Small intestine (tissue), 7 donors: ENCODE measurements at regions not wholly inside any gene's neighbourhood (a gene's known extent, or its start where the extent isn't known, plus 50 kb on each side); places are given as distances from the start of the nearest gene placed in this dataset.

Experiments
- DNase-seq, 2 donors: peaks; one replicate each; pipeline versions ENCODE4 v3.0.0 to v3.0.0-alpha.2; 2013
- FAIRE-seq: peaks from 2 replicates; lab custom pipeline; 2012; peaks lifted over from hg19 to GRCh38; lab: Jason Lieb, UNC
- H3K27ac ChIP-seq, 3 donors: one replicate each; pipeline ENCODE4 v1.5.1; 2013; ENCODE audit warnings: low read length in 2 of 3, mild to moderate bottlenecking in 2 of 3, control low read depth in 1 of 3, inconsistent platforms in 1 of 3, low read depth in 1 of 3, moderate library complexity in 1 of 3
- H3K27me3 ChIP-seq, 3 donors: one replicate each; pipeline ENCODE4 v1.6.1; 2013; ENCODE audit warnings: low read length in 3 of 3, inconsistent platforms in 1 of 3; ENCODE audit not compliant: control insufficient read depth in 3 of 3, insufficient read depth in 3 of 3
- H3K36me3 ChIP-seq, 3 donors: one replicate each; pipeline ENCODE4 v1.6.1; 2013; ENCODE audit warnings: low read length in 3 of 3, inconsistent platforms in 1 of 3, low read depth in 1 of 3, mild to moderate bottlenecking in 1 of 3, moderate library complexity in 1 of 3; ENCODE audit not compliant: control insufficient read depth in 3 of 3, insufficient read depth in 2 of 3
- H3K4me1 ChIP-seq, 3 donors: one replicate each; pipeline ENCODE4 v1.6.1; 2013; ENCODE audit warnings: low read length in 2 of 3, inconsistent platforms in 1 of 3, low read depth in 1 of 3, mild to moderate bottlenecking in 1 of 3, moderate library complexity in 1 of 3; ENCODE audit not compliant: control insufficient read depth in 3 of 3, insufficient read depth in 2 of 3
- H3K4me3 ChIP-seq, 3 donors: one replicate each; pipeline ENCODE4 v1.5.1; 2013; ENCODE audit warnings: low read length in 3 of 3, control low read depth in 1 of 3, inconsistent platforms in 1 of 3, low read depth in 1 of 3, mild to moderate bottlenecking in 1 of 3, moderate library complexity in 1 of 3
- H3K9me3 ChIP-seq, 2 donors: one replicate each; pipeline ENCODE4 v1.6.1; 2013; ENCODE audit warnings: low read depth in 1 of 2, low read length in 1 of 2; ENCODE audit not compliant: control insufficient read depth in 2 of 2, insufficient read depth in 1 of 2
- WGBS, 3 donors: extraction: QIAGEN DNeasy Blood & Tissue Kit; methylation state at CpG; one replicate each; pipeline ENCODE4 v1.1.7; 2013; 5-methylcytosine and 5-hydroxymethylcytosine counted together
- donor health status: healthy with polysubstance abuse.
- donor health status: control.
- donor health status: control.
- donor health status: Bipolar disorder and iron deficiency.
- donor health status: healthy.

GRCh38 chr9:113659740-113660139 is 196.2 kb downstream of the RGS3 start:
- no peak for DNase-seq
- H3K9me3 ChIP-seq: no peaks in the 10 kb centered on the region
- H3K36me3 ChIP-seq: no peaks in the 10 kb centered on the region
- peaks cover 0 to 4% (median 0%) of the 10 kb centered on the region in 3 donors for H3K4me1 ChIP-seq
- no peak for FAIRE-seq
- no peak overlapping the region for H3K4me3 ChIP-seq
- 53 to 77% (median 61%) methylated on average over 3 of the region's 3 CpGs for WGBS, 3 donors
- H3K27me3 ChIP-seq: peaks cover 0 to 24% (median 0%) of the 10 kb centered on the region in 3 donors
- H3K27ac ChIP-seq: no peak overlapping the region

- Histone ChIP-seq H3K4me3 (no peak overlapping the region), H3K27ac (no peak overlapping the region), H3K36me3 (no peaks in the 10 kb centered on the region), H3K9me3 (no peaks in the 10 kb centered on the region), H3K4me1 (peaks cover 0 to 1% (median 0%) of the 10 kb centered on the region in 3 donors), H3K27me3 (peaks cover 0 to 26% (median 0%) of the 10 kb centered on the region in 3 donors)
- FAIRE-seq (no peak), DNase-seq (no peak)
- 53 to 68% (median 66%) methylated on average over 9 of the region's 9 CpGs for WGBS, 3 donors
These were observed 196.7 kb downstream of the RGS3 start for GRCh38 chr9:113660196-113660595.

- no peak overlapping the region for H3K27ac ChIP-seq
- DNase-seq (no peak), FAIRE-seq (no peak)
- 80 to 89% (median 85%) methylated on average over 7 of the region's 7 CpGs for WGBS, 3 donors
- no peaks in the 10 kb centered on the region for H3K4me1 ChIP-seq
- H3K27me3 ChIP-seq: peaks cover 0 to 26% (median 0%) of the 10 kb centered on the region in 3 donors
- no peaks in the 10 kb centered on the region for H3K9me3 ChIP-seq
- no peaks in the 10 kb centered on the region for H3K36me3 ChIP-seq
- no peak overlapping the region for H3K4me3 ChIP-seq
These were observed 197.5 kb downstream of the RGS3 start for GRCh38 chr9:113661074-113661473.

DNA sequence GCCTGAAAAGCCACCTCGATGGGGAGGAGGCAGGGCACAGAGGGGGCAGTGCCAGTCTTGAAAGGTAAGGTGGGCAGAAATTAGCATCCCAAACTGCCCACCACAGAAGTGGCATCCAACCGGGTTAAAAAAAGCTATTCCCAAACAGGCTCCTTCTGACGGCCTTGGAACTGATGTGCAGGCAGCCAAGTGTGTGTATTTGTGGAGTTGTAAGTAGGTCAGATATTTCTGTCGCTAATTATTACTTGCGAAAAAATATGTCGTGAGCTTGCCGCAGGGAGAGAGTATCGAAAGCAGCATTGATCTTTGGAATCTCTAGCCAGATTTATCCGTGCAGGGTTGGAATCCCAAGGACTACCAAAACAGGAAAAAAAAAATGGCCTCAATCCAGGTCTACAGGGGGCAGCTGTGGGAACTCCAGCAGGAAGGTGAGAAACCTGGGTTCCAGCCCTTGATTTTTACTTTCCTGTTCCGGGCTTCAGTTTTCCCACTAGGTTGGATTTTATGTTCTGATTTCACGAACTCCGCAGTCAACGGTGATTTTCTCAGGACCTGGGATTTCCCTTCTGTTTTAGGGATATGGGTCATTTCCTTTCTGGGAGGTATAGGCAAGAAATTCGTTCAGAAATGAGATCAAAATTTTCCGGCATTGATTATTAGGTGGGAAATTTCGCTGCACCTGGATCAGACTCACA is 200.8 kb downstream of the RGS3 start:
- H3K36me3 ChIP-seq: no peaks in the 10 kb centered on the region
- DNase-seq (no peak), FAIRE-seq (no peak)
- H3K4me3 ChIP-seq: no peak overlapping the region
- no peaks in the 10 kb centered on the region for H3K4me1 ChIP-seq
- H3K27me3 ChIP-seq: peaks cover 0 to 26% (median 0%) of the 10 kb centered on the region in 3 donors
- no peaks in the 10 kb centered on the region for H3K9me3 ChIP-seq
- WGBS, 3 donors: 78 to 86% (median 82%) methylated on average over 16 of the region's 16 CpGs
- no peak overlapping the region for H3K27ac ChIP-seq

- Histone ChIP-seq H3K27ac (no peak overlapping the region), H3K4me3 (no peak overlapping the region), H3K36me3 (no peaks in the 10 kb centered on the region), H3K9me3 (no peaks in the 10 kb centered on the region), H3K4me1 (no peaks in the 10 kb centered on the region), H3K27me3 (peaks cover 0 to 19% (median 0%) of the 10 kb centered on the region in 3 donors)
- no peak for DNase-seq
- FAIRE-seq: no peak
- WGBS, 3 donors: 87 to 94% (median 90%) methylated on average over 1 of the region's 1 CpG
These were observed 201.5 kb downstream of the RGS3 start for GRCh38 chr9:113665064-113665463.

DNA sequence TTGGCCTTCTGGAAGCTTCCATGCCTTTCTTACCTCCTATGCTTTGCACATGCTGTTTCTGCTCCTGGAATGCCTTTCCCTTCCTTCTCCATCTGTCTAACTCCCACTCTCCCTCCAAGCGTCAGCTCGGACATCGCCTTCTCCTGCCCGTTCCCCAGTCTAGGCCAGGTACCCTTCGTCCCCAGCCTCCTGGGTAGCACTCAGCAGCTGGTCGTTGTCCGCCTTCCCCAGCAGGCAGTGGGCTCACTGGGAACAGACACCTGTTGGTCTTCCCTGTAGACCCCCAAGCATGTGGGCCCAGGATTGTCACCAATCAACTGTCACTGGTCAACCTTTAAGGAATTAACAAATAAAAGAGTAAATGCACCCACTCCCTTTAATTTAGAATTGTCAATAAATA is 202.2 kb downstream of the RGS3 start:
- Histone ChIP-seq H3K36me3 (no peaks in the 10 kb centered on the region), H3K9me3 (no peaks in the 10 kb centered on the region), H3K4me3 (no peak overlapping the region), H3K27me3 (peaks cover 0 to 16% (median 0%) of the 10 kb centered on the region in 3 donors), H3K27ac (no peak overlapping the region), H3K4me1 (no peaks in the 10 kb centered on the region)
- DNase-seq: no peak
- FAIRE-seq: no peak
- 89 to 94% (median 91%) methylated on average over 7 of the region's 7 CpGs for WGBS, 3 donors

GRCh38 chr9:113668061-113668460 is 204.5 kb downstream of the RGS3 start:
- Histone ChIP-seq H3K27ac (no peak overlapping the region), H3K4me3 (no peak overlapping the region), H3K27me3 (peaks cover 0 to 10% (median 0%) of the 10 kb centered on the region in 3 donors), H3K4me1 (no peaks in the 10 kb centered on the region), H3K36me3 (no peaks in the 10 kb centered on the region), H3K9me3 (no peaks in the 10 kb centered on the region)
- whole genome bisulfite sequencing, 3 donors: 74 to 86% (median 84%) methylated on average over 3 of the region's 3 CpGs
- no peak for DNase-seq
- no peak for FAIRE-seq

DNA sequence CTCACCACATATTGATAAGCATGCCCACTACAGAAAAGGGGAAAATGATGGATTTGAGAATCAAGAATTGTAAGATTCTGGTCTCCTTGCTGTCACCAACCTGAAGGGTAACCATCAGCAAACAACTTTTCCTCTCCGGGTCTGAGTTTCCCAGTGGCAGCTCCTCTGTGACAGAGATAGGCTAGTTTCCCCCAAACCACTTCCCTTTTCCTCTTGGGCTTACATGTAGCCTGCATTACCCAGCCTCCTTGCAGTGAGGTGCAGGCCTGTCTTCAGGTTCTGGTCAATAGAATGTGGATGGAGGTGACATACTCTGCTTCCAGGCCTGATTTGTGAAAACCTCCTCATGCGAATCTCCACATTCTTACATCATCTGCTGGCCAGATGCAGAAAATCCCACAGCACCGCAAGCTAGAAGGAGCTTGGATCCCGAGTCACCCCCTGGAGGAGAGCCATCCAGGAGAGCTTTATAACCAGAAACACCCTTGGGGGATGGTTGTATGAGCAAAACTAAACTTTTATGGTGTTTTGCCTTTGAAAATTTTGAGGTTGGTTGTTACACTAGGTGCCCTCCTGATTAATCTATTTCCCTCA is 206.1 kb downstream of the RGS3 start:
- Histone ChIP-seq H3K9me3 (no peaks in the 10 kb centered on the region), H3K4me1 (no peaks in the 10 kb centered on the region), H3K4me3 (no peak overlapping the region), H3K27ac (no peak overlapping the region), H3K27me3 (peaks cover 0 to 9% (median 2%) of the 10 kb centered on the region in 3 donors), H3K36me3 (no peaks in the 10 kb centered on the region)
- WGBS, 3 donors: 80 to 91% (median 84%) methylated on average over 4 of the region's 4 CpGs
- no peak for DNase-seq
- FAIRE-seq: no peak
